Ovary (tissue), 7 donors: ENCODE measurements at regions not wholly inside any gene's neighbourhood (a gene's known extent, or its start where the extent isn't known, plus 50 kb on each side); places are given as distances from the start of the nearest gene placed in this dataset.
"Not testable (repeated sequence)": the region's sequence is repeated elsewhere in the genome, so short reads cannot be mapped to it uniquely, and the experiment has no call there.

ENCODE experiments used
- DNase-seq, 5 donors: peaks; one replicate each; pipeline ENCODE4 v3.0.0-alpha.2; 2019 to 2020
- H3K27ac ChIP-seq, 2 donors: fragments of 200-600 bp; one replicate each; pipeline versions ENCODE4 v1.5.1 to v1.8.0; 2019 to 2022
- H3K27me3 ChIP-seq: fragments of 200-600 bp; one replicate; pipeline ENCODE4 v1.8.0; 2022
- H3K36me3 ChIP-seq: fragments of 200-600 bp; sonication (generic); one replicate; pipeline ENCODE4 v1.5.1; 2019
- H3K4me1 ChIP-seq: one replicate; pipeline ENCODE4 v1.8.1; 2013; ENCODE audit warnings: mild to moderate bottlenecking, moderate library complexity; ENCODE audit not compliant: insufficient read depth
- H3K4me3 ChIP-seq: fragments of 200-600 bp; sonication (generic); one replicate; pipeline ENCODE4 v1.5.1; 2017
- H3K9me3 ChIP-seq, 2 donors: fragments of 200-600 bp in 1 of 2; sonication (generic) in 1 of 2; one replicate each; pipeline versions ENCODE4 v1.5.1 to v1.8.1; 2013 to 2019; ENCODE audit warnings: mild to moderate bottlenecking in 1 of 2, moderate library complexity in 1 of 2
- CTCF ChIP-seq, 3 donors: fragments of 450-650 bp in 2 of 3; fragments of 200-600 bp in 1 of 3; IDR thresholded peaks; one replicate each; pipeline versions ENCODE4 v1.5.1 to v1.8.0; 2016 to 2022; ENCODE audit warnings: antibody characterized with exemption in 3 of 3, mild to moderate bottlenecking in 1 of 3
- EP300 ChIP-seq: sonication (generic); formaldehyde crosslinking; IDR thresholded peaks from one replicate; pipeline ENCODE4 v1.6.1; 2017; ENCODE audit warnings: antibody characterized with exemption
- POLR2A ChIP-seq: fragments of 450-650 bp; IDR thresholded peaks from one replicate; pipeline ENCODE4 v1.6.1; 2017; ENCODE audit warnings: antibody characterized with exemption, mild to moderate bottlenecking, moderate library complexity
- WGBS, 3 donors: extraction: QIAGEN DNeasy Blood & Tissue Kit in 1 of 3; methylation state at CpG; one replicate each; pipeline versions ENCODE4 v1.1.5 to v1.1.7; 2013 to 2017; 5-methylcytosine and 5-hydroxymethylcytosine counted together
- intact Hi-C, 4 donors: fragments of 100-400 bp; cut with DNase I; formaldehyde crosslinking; loops; one replicate each; pipeline versions ENCODE4 v1.11.0 to v1.15.1; 2022 to 2023
- donor health status: DM: no; HTN: no; CAD: no; lungs with moderate emphysema.
- donor health status: DM: no; HTN: no; CAD: no.
- donor health status: Bipolar disorder and iron deficiency.
- donor health status: DM: no; HTN: no; CAD: no.
- donor health status: DM: yes; HTN: yes; CAD: no.

- no peak overlapping the region for H3K4me3 ChIP-seq
- no peaks in the 10 kb centered on the region for H3K9me3 ChIP-seq
- TF ChIP-seq POLR2A = no peak
- TF ChIP-seq CTCF (IDR thresholded peaks at IDR 0.05) = no peak
- TF ChIP-seq EP300 = no peak
- H3K27ac ChIP-seq = no peak overlapping the region
- WGBS, 3 donors = 52 to 65% (median 52%) methylated on average over 1 of the region's 1 CpG
- H3K36me3 ChIP-seq = no peaks in the 10 kb centered on the region
- no peaks in the 10 kb centered on the region for H3K4me1 ChIP-seq
- no peak for DNase-seq
- H3K27me3 ChIP-seq = no peaks in the 10 kb centered on the region
- intact Hi-C loops = no loop called here
These were observed 588.8 kb downstream of the ANKRD50 start for GRCh38 chr4:124123721-124124120.

- 93 to 98% (median 93%) methylated on average over 6 of the region's 6 CpGs for WGBS, 3 donors
- H3K27me3 ChIP-seq, H3K9me3 ChIP-seq, H3K27ac ChIP-seq, intact Hi-C loops, H3K4me3 ChIP-seq, H3K36me3 ChIP-seq, DNase-seq, H3K4me1 ChIP-seq: not testable (repeated sequence)
These were observed 581.2 kb downstream of the ANKRD50 start for GRCh38 chr4:124131324-124131723.

- Histone ChIP-seq H3K36me3 (no peaks in the 10 kb centered on the region), H3K27ac (no peak overlapping the region), H3K4me1 (no peaks in the 10 kb centered on the region), H3K27me3 (no peaks in the 10 kb centered on the region), H3K4me3 (no peak overlapping the region), H3K9me3 (no peaks in the 10 kb centered on the region)
- 86 to 94% (median 93%) methylated on average over 2 of the region's 2 CpGs for WGBS, 3 donors
- no peak for TF ChIP-seq POLR2A
- no peak for TF ChIP-seq EP300
- TF ChIP-seq CTCF (IDR thresholded peaks at IDR 0.05) = no peak
- DNase-seq = no peak
- intact Hi-C loops = no loop called here
These were observed 580.4 kb downstream of the ANKRD50 start for GRCh38 chr4:124132161-124132560.

GRCh38 chr4:124133753-124134152 lies 578.8 kb downstream of the ANKRD50 start:
- no peak overlapping the region for H3K4me3 ChIP-seq
- no peak overlapping the region for H3K27ac ChIP-seq
- no peaks in the 10 kb centered on the region for H3K4me1 ChIP-seq
- no peak for DNase-seq
- no peaks in the 10 kb centered on the region for H3K27me3 ChIP-seq
- peaks cover 0 to 1% of the 10 kb centered on the region in 2 donors for H3K9me3 ChIP-seq
- TF ChIP-seq POLR2A = no peak
- no peak for TF ChIP-seq EP300
- TF ChIP-seq CTCF (IDR thresholded peaks at IDR 0.05) = no peak
- WGBS, 3 donors = 79 to 81% (median 80%) methylated on average over 1 of the region's 1 CpG
- intact Hi-C loops = no loop called here
- no peaks in the 10 kb centered on the region for H3K36me3 ChIP-seq

- TF ChIP-seq EP300 (no peak), CTCF (IDR thresholded peaks at IDR 0.05) (no peak), POLR2A (no peak)
These were observed 577.1 kb downstream of the ANKRD50 start for GRCh38 chr4:124135409-124135813.

More at GRCh38 chr4:124135409-124135813, 577.1 kb downstream of the ANKRD50 start:
- intact Hi-C loops = no loop called here
- Histone ChIP-seq H3K9me3 (peaks cover 0 to 3% of the 10 kb centered on the region in 2 donors), H3K4me3 (no peak overlapping the region), H3K36me3 (no peaks in the 10 kb centered on the region), H3K27ac (no peak overlapping the region), H3K27me3 (no peaks in the 10 kb centered on the region), H3K4me1 (no peaks in the 10 kb centered on the region)
- DNase-seq = no peak
- 3 to 14% (median 5%) methylated on average over 1 of the region's 1 CpG for WGBS, 3 donors
